Thyroid gland (tissue), 4 donors: ENCODE measurements at regions not wholly inside any gene's neighbourhood (a gene's known extent, or its start where the extent isn't known, plus 50 kb on each side); places are given as distances from the start of the nearest gene placed in this dataset.

Source experiments
- POLR2A ChIP-seq, 2 donors: fragments of 450-650 bp; IDR thresholded peaks; one replicate each; pipeline ENCODE4 v1.6.1; 2017; ENCODE audit warnings: antibody characterized with exemption in 2 of 2, mild to moderate bottlenecking in 2 of 2, moderate library complexity in 1 of 2
- TF ChIP-seq, protein P1 (sequence below), 6 experiments: fragments of 200-600 bp in 3 of 6; fragments of 450-650 bp in 3 of 6; sonication (generic) in 3 of 6; IDR thresholded peaks; one replicate each; pipeline ENCODE4 v1.5.1; 2016 to 2019; ENCODE audit warnings: antibody characterized with exemption in 6 of 6, mild to moderate bottlenecking in 2 of 6, inconsistent platforms in 1 of 6, moderate library complexity in 1 of 6

DNA sequence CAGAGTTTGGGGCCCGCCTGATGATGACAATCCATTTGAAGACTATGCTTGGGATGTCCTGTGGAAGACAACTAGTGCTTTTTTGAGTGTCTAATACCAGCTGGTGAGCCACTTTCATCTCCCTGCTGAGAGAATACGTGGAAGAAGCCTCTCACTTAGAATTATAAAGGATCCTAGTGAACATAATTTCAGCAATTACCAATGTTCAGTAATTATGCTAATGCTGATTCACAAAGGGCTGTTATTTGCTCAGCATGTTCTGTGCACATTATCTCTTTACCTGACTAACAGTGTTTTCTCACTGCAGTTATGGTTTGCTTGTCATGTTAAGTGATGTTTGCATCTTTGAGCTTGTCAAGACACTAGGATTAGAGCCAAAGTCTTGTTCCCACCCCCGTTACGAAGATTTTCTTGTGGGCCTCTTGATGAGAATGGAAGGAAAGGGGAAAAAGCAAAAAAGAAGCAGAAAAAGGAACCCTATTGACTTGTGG, 282.1 kb upstream of the CHD6 start:
- TF ChIP-seq, protein P1, sequence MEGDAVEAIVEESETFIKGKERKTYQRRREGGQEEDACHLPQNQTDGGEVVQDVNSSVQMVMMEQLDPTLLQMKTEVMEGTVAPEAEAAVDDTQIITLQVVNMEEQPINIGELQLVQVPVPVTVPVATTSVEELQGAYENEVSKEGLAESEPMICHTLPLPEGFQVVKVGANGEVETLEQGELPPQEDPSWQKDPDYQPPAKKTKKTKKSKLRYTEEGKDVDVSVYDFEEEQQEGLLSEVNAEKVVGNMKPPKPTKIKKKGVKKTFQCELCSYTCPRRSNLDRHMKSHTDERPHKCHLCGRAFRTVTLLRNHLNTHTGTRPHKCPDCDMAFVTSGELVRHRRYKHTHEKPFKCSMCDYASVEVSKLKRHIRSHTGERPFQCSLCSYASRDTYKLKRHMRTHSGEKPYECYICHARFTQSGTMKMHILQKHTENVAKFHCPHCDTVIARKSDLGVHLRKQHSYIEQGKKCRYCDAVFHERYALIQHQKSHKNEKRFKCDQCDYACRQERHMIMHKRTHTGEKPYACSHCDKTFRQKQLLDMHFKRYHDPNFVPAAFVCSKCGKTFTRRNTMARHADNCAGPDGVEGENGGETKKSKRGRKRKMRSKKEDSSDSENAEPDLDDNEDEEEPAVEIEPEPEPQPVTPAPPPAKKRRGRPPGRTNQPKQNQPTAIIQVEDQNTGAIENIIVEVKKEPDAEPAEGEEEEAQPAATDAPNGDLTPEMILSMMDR (IDR thresholded peaks at IDR 0.05) = no peak
- no peak for TF ChIP-seq POLR2A (IDR thresholded peaks at IDR 0.05)
